ENCODE measurements at regions not wholly inside any gene's neighbourhood (a gene's known extent, or its start where the extent isn't known, plus 50 kb on each side); places are given as distances from the start of the nearest gene placed in this dataset.

DNA sequence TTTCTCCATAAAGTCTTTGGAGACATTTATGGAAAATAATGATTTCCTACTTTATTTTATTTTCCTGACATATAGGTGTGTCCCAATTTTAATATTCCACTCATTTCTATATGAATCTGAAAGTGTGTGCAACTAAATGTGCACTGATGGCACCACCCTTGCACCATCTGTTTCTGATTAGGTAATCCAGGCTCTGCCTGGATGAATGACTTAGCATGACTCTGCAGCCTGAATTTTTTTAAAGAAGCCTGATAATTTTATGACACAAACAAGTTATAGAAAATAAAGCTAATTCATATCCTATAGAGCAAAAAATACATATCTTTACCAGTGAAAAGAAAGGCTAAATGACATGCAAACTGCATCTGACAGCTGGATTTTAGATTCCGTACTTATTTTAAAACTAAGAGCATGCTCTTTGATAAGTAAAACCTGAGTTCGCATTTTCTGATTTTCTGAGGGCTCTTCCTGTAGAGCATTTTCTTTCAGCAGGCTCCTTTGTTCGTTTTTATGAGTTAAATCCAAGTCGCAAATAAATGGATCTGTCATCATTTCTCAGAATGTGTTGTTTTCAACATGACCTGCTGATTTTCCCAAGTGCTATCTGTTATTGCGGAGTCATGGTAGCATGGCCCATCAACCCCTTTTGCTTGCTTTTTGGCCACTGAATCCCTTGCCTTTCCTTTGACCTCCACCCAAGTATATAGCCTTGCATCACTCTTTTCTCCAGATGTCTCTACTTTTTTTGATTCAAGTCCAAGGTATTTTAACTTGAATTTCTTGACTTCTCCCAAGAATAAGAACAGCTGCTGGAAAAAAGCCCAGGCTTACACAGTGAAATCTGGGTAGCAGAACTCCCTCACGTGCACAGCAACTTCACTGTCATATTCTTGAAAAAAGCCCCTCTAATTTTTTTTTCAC lies 52.8 kb upstream of the LYPLAL1 start (continued):
- TF ChIP-seq ZNF318 (IDR thresholded peaks at IDR 0.05; ENCODE audit: borderline replicate concordance in 1 of 2, low read depth in 1 of 2) (peak in 1 of 2 experiments; percentile 72; a peak in 2 of 4 replicates), RBBP5 (IDR thresholded peaks at IDR 0.05; ENCODE audit: borderline replicate concordance, insufficient read depth, low read length, poor library complexity, severe bottlenecking) (peak; percentile 65), ESRRA (IDR thresholded peaks at IDR 0.05; ENCODE audit: borderline replicate concordance, low read depth) (peak; percentile 83), SMAD1 (IDR thresholded peaks at IDR 0.05; ENCODE audit: low read depth, low read length, partially characterized antibody) (peak; percentile 81), DPF2 (IDR thresholded peaks at IDR 0.05) (peak; percentile 96), GTF2A2 (tag; IDR thresholded peaks at IDR 0.05) (peak; percentile 67; the same call in 1 of the 2 replicates), CXXC5 (CRISPR knock-in tag; IDR thresholded peaks at IDR 0.05) (peak; percentile 32; the same call in 1 of the 2 replicates), ZBTB17 (CRISPR knock-in tag; IDR thresholded peaks at IDR 0.05) (0 out of 2 replicates have a peak, but pooled peaks have one; percentile 36), MAFF (IDR thresholded peaks at IDR 0.05; ENCODE audit: low read length) (peak; percentile 93), ETV1 (tag; conservative IDR thresholded peaks at IDR 0.05; ENCODE audit: low read depth) (peak; percentile 60), TEAD2 (tag; IDR thresholded peaks at IDR 0.05) (peak; percentile 28; the same call in 1 of the 2 replicates), POLR2H (tag; IDR thresholded peaks at IDR 0.05; ENCODE audit: low read depth) (peak; percentile 59)
- TF ChIP-seq, protein P1, sequence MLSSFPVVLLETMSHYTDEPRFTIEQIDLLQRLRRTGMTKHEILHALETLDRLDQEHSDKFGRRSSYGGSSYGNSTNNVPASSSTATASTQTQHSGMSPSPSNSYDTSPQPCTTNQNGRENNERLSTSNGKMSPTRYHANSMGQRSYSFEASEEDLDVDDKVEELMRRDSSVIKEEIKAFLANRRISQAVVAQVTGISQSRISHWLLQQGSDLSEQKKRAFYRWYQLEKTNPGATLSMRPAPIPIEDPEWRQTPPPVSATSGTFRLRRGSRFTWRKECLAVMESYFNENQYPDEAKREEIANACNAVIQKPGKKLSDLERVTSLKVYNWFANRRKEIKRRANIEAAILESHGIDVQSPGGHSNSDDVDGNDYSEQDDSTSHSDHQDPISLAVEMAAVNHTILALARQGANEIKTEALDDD (IDR thresholded peaks at IDR 0.05): no peak
- TF ChIP-seq, protein P2, sequence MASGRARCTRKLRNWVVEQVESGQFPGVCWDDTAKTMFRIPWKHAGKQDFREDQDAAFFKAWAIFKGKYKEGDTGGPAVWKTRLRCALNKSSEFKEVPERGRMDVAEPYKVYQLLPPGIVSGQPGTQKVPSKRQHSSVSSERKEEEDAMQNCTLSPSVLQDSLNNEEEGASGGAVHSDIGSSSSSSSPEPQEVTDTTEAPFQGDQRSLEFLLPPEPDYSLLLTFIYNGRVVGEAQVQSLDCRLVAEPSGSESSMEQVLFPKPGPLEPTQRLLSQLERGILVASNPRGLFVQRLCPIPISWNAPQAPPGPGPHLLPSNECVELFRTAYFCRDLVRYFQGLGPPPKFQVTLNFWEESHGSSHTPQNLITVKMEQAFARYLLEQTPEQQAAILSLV (tag; IDR thresholded peaks at IDR 0.05): peak; percentile 74
- TF ChIP-seq, protein P3, sequence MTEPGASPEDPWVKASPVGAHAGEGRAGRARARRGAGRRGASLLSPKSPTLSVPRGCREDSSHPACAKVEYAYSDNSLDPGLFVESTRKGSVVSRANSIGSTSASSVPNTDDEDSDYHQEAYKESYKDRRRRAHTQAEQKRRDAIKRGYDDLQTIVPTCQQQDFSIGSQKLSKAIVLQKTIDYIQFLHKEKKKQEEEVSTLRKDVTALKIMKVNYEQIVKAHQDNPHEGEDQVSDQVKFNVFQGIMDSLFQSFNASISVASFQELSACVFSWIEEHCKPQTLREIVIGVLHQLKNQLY (CRISPR knock-in tag; conservative IDR thresholded peaks at IDR 0.05): no peak
